ENCODE measurements at regions not wholly inside any gene's neighbourhood (a gene's known extent, or its start where the extent isn't known, plus 50 kb on each side); places are given as distances from the start of the nearest gene placed in this dataset.

DNA sequence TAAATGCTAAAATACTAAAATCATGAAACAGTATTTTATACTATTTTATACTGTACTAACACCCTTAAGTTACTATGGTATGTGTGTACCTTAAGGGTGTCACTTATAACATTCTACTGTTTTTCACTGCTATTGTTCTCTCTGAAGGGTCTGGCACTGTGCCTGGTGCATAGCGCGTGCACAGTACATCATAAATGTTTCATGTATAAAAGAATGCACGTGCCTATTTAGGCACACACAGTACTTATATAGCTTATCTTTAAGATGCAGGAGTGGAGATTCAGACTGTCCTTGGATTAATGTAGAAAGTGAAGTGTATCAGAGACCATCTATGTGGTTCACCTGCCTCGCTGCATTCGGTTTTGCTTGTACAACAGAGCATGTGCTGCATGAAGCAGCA, 64.0 kb upstream of the SGK1 start:
- no peak for DNase-seq (ENCODE audit: low read depth in 4 of 4, low spot score in 3 of 4)

DNA sequence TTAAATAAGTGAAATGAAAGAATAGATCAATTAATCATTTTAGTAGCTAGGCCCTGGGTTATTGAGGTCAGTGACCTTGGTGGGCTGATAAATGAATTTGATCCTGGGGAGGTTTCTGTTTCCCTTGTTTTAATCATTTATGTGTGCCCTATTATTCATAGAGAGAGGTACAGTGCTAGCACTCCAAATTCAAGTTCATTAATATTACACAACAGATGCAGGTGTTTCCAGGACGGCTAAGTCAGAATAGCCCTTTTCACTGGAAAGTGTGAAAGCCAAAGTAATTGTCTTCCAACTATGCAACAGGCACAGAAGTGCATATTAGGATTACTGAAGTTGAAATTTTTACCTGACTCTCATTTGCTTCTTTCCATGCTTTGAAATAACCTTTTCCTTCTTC, 61.7 kb upstream of the SGK1 start:
- no peak for DNase-seq (ENCODE audit: low read depth in 4 of 4, low spot score in 3 of 4)

DNA sequence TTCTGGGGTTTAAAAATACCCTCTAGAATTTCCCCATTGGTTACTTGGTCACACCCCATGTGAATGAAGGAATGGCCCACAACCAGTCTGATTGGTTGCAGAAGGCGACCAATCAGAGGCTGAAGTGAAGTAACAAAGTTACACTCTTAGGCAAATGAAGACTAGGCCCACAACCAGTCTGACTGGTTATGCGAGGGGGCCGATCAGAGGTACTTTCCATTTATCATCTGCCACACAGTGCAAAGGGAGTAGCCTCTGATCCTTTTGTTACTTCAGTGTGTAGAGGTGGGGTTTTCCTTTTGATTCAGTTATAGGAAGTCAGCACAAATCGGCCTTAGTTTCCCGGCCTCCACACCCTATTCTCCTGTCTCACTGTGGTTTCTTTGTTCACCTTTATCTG, 61.2 kb upstream of the SGK1 start:
- DNase-seq (ENCODE audit: low read depth in 4 of 4, low spot score in 3 of 4), result peak in 2 of 4 donors; percentile 27 to 34

DNA sequence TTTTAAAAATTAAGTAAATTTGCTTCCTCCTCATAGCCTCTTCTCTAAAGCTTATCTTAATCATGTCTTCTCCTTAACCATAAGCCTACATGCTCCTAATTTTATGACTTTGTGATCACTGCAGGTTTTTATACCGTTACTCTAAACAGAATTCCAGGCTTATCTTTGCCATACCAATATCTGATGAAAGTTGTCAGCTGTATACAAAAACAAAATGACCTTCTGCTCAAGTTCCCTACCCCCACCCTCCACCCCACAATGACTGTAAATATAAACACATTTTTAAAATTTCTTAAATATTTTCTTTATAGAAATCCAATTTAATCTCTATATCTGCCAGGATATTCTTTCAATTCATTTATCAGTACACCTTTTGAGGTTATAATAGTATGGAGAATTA, 60.5 kb upstream of the SGK1 start:
- DNase-seq (ENCODE audit: low read depth in 4 of 4, low spot score in 3 of 4), result no peak

DNA sequence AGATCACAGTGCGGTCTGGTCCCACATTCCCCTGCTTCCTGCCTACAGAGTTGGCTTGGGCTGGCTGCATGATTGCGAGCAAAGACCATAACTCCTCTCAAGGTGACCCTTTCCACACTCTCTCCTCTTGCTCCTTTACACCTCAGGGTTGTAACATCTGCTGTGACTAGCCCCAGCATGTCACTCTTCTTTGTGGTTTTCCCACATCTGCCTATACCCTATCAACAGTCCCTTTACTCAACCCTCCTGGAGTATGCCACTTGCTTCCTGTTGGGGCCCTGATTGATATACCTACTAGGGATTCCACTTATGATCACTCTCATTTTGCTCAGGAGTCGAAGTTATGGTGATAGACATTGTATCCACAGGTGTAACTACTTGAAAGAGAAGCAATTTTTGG, 58.9 kb upstream of the SGK1 start:
- no peak for DNase-seq (ENCODE audit: low read depth in 4 of 4, low spot score in 3 of 4)

DNA sequence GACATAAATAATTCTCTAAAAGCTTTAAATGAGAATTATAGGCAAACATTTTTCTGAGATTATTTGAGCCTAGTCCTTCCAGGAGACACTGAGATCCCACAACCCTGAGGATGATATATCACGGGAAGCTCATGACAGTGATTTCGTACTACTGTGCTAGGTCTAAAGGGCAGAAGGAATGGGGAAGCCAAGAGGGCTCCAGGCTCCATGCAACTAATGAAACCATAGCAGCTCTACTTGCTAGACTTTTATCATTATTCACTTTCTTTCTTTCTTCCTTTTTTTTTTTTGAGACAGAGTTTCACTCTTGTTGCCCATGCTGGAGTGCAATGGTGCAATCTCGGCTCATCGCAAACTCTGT, 57.3 kb upstream of the SGK1 start:
- DNase-seq (ENCODE audit: low read depth in 4 of 4, low spot score in 3 of 4), result no peak

DNA sequence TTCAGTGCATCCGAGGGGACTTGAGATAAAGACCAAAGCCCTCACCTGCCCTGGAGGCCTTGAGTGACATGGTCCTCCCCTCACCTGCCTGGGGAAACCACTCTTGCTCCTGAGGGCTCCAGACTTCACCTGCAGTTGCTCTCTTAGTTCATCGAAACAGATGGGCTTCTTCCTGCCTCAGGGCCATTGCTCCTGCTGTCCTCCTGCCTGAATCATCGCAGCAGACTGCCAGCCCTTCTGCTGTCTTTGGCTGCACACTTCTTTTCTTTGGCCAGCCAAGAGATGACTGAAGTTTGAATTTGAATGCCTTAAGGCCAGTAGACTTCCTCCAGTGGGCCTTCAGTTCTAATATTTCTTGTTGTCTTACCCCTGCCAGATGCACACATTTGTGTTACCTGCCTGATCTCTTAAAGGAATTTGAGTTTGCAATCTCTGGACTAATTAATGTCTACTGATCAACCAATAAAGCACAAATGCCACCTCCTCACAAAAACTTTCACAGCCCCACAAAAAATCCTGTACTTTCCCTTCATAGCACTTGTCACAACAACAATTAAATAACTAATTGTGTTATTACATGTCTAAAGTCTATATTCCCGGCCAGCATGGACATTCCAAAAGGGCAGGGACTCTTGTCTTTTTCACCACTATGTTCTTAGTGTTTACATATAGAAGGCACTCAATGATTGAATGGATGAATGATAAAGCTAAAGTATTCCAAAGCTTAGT, 56.7 kb upstream of the SGK1 start:
- no peak for DNase-seq (ENCODE audit: low read depth in 4 of 4, low spot score in 3 of 4)

DNA sequence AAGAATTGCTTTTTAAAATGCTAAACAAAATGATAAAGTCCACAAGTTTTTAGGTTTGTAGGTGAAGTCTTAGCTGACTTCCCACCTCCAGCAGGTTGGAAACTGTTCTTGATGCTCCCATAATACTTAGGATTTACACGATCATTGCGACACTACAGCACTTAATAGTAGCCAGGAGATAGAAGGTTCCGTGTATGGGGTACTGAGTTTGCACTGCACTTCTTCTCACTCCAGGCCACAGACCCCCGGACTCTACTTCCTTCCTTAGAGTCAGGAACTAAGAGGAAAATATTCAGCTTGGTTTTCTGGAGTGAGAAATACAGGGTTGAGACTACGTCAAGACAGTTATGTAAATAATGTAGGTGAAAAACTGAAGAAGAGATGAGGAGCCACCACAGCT, 56.1 kb upstream of the SGK1 start:
- DNase-seq (ENCODE audit: low read depth in 4 of 4, low spot score in 3 of 4), result no peak

DNA sequence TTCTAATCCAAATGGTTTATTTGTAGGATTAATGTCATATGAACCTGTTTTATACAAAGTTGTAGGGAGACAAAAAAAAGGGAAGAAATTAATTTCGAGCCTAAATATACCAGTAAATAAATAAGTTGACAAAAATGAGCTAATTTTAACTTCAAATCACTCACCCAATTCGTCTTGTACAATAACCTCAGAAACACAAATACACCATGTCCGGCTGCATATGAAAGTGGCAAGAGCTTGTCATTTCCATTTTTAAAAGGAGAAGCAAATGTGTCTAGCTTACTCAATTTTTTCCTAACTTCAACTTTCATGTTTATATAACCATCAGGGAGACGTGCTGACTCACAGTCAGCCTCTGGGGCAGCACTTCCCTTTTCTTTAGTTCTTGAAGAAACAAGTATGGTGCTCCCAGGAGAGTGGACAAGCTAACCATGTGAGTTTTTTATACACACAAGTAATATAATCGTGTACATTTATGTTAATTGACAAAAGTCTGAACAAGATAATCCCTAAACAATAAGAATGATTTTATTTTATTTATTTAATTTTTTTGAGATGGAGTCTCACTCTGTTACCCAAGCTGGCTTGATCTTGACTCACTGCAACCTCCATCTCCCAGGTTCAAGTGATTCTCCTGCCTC, 55.5 kb upstream of the SGK1 start:
- DNase-seq (ENCODE audit: low read depth in 4 of 4, low spot score in 3 of 4), result no peak

DNA sequence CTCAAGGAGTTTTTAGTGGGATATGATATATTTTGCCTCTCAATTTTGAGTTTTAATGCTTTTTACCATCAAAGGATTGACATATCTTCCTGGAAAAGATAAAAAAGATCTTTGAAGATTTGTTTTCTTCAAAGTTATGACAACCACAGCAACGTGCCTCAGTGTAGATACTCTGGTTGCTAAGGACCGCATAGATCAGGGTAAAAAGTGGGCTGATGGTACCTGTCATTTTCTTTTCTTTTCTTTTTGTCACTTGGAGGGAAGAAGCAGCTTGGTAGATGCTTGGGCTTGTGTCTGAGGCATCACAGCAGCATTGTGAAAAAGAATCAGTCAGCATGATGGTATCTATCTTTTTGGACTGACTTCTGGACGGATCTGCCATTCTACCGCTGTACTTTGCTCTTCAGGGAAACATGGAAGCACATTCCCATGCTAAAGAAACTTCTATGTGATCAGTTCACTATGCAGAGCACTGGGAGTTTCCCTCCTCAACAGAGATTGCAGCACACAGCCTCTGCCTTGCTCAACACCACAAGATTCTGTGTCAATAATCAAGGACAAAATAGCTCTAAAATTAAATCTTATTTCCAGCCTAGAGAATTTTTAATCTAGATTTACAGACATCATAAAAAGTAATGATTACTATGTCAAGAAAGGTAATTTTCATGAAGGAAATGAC, 54.8 kb upstream of the SGK1 start:
- no peak for DNase-seq (ENCODE audit: low read depth in 4 of 4, low spot score in 3 of 4)

DNA sequence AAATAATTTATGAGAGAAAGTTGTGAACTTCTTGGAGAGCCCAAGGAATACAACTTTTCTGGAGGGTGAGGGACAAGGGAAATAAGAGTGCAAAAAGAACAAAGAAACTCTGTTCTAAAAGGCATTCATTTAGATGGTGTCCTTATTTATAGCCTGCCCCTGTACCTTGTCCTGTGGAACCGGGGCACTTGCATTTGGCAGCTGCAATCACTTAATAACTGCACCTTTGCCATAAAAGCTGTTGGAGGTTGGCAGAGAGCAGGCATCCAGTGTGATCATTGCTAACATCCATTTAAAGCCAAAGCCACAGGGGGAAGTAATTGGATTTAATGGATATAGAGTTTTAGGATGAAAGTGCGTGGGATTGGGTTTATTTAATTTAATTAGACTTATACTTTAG, 50.8 kb upstream of the SGK1 start:
- no peak for DNase-seq (ENCODE audit: low read depth in 4 of 4, low spot score in 3 of 4)
